Stomach (tissue), 4 donors: ENCODE measurements at regions not wholly inside any gene's neighbourhood (a gene's known extent, or its start where the extent isn't known, plus 50 kb on each side); places are given as distances from the start of the nearest gene placed in this dataset.

ENCODE experiments used
- CTCF ChIP-seq, 7 experiments: fragments of 450-650 bp in 4 of 7; fragments of 200-600 bp in 3 of 7; sonication (generic) in 3 of 7; IDR thresholded peaks; one replicate each; pipeline ENCODE4 v1.5.1; 2016 to 2019; ENCODE audit warnings: antibody characterized with exemption in 7 of 7, control low read depth in 2 of 7, mild to moderate bottlenecking in 1 of 7
- POLR2A ChIP-seq, 4 donors: fragments of 450-650 bp; IDR thresholded peaks; one replicate each; pipeline ENCODE4 v1.6.1; 2016; ENCODE audit warnings: antibody characterized with exemption in 4 of 4, control low read depth in 2 of 4, mild to moderate bottlenecking in 1 of 4, moderate library complexity in 1 of 4
- POLR2AphosphoS5 ChIP-seq, 3 donors: sonication (generic); formaldehyde crosslinking; IDR thresholded peaks; one replicate each; pipeline ENCODE4 v1.6.1; 2016; ENCODE audit warnings: antibody characterized with exemption in 3 of 3

- TF ChIP-seq CTCF (IDR thresholded peaks at IDR 0.05): no peak
- no peak for TF ChIP-seq POLR2A (IDR thresholded peaks at IDR 0.05)
- TF ChIP-seq POLR2AphosphoS5 (IDR thresholded peaks at IDR 0.05): no peak
Measured at GRCh38 chr19:31841755-31842154, 492.5 kb upstream of the TSHZ3 start.
